ENCODE measurements at regions not wholly inside any gene's neighbourhood (a gene's known extent, or its start where the extent isn't known, plus 50 kb on each side); places are given as distances from the start of the nearest gene placed in this dataset.

DNA sequence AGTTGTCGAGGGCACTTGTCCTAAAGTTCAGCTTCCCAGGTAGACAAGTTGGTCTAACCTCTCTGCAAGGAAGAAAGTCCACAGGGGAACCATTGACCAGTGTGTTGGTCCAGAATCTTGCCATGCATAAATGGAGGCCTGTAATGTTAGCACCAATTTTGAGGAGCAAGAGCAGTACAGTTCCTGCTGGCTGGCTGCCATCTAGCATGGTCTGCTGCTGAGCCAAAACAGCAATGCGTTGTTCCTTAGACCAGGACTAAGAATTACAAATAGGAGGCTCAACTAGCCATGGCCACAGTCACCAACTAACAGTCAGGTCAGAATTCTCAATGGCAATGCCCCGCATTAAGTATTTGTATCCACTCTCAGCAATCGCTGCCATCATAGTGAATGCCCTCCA is 72.8 kb upstream of the WIPF1 start:
- H4K20me1 ChIP-seq (ENCODE audit: control insufficient read depth, extremely low read depth, insufficient read depth, low read length): no peaks in the 10 kb centered on the region
- H3K4me1 ChIP-seq (ENCODE audit: control insufficient read depth, extremely low read depth, insufficient read depth, low read length): no peaks in the 10 kb centered on the region
- H3K27me3 ChIP-seq (ENCODE audit: control insufficient read depth, insufficient read depth, low read length): no peaks in the 10 kb centered on the region
- no peak overlapping the region for H3K9ac ChIP-seq (ENCODE audit: insufficient read depth, low read length)
- no peak overlapping the region for H3K4me2 ChIP-seq (ENCODE audit: extremely low read depth, insufficient read depth, low read length)
- no peaks in the 10 kb centered on the region for H3K36me3 ChIP-seq (ENCODE audit: control insufficient read depth, insufficient read depth, low read length)
- H3K79me2 ChIP-seq (ENCODE audit: control insufficient read depth, insufficient read depth, low read length): no peaks in the 10 kb centered on the region
- TF ChIP-seq, protein P1, sequence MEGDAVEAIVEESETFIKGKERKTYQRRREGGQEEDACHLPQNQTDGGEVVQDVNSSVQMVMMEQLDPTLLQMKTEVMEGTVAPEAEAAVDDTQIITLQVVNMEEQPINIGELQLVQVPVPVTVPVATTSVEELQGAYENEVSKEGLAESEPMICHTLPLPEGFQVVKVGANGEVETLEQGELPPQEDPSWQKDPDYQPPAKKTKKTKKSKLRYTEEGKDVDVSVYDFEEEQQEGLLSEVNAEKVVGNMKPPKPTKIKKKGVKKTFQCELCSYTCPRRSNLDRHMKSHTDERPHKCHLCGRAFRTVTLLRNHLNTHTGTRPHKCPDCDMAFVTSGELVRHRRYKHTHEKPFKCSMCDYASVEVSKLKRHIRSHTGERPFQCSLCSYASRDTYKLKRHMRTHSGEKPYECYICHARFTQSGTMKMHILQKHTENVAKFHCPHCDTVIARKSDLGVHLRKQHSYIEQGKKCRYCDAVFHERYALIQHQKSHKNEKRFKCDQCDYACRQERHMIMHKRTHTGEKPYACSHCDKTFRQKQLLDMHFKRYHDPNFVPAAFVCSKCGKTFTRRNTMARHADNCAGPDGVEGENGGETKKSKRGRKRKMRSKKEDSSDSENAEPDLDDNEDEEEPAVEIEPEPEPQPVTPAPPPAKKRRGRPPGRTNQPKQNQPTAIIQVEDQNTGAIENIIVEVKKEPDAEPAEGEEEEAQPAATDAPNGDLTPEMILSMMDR (conservative IDR thresholded peaks at IDR 0.05 in 1 of 2, IDR thresholded peaks at IDR 0.05 in 1 of 2; ENCODE audit: low read depth in 1 of 2, low read length in 2 of 2): no peak
- no peak for TF ChIP-seq EZH2 (IDR thresholded peaks at IDR 0.05; ENCODE audit: low read length, missing control alignments)
- no peak overlapping the region for H3K27ac ChIP-seq (ENCODE audit: insufficient read depth, low read length)
- H2AFZ ChIP-seq (ENCODE audit: low read length): no peak overlapping the region
- no peaks in the 10 kb centered on the region for H3K9me3 ChIP-seq (ENCODE audit: control insufficient read depth, insufficient read depth, low read depth, low read length)
- no peak overlapping the region for H3K4me3 ChIP-seq (replicated peaks in 1 of 4; ENCODE audit: control extremely low read depth in 1 of 4, insufficient read depth in 1 of 4, low read depth in 3 of 4, low read length in 4 of 4)
- DNase-seq (ENCODE audit: low read depth in 2 of 2): no peak

DNA sequence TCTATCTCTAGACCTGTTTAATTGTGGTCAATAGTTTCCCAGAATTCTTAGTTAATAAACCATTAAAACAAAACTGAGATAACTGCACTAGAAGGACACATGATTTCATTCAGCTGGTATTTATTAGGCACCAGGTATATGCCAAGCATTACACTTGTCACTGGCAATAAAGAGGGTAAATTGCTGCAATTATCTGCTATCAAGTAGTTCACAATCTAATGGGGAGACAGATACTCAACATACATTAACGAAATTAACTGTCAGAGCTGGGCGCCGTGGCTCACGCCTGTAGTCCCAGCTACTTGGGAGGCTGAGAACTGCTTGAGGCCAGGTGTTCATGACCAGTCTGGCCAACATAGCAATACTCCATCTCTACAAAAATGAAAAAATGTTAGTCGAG is 71.7 kb upstream of the WIPF1 start:
- Histone ChIP-seq H3K9ac (ENCODE audit: insufficient read depth, low read length) (no peak overlapping the region), H3K79me2 (ENCODE audit: control insufficient read depth, insufficient read depth, low read length) (no peaks in the 10 kb centered on the region), H3K9me3 (ENCODE audit: control insufficient read depth, insufficient read depth, low read depth, low read length) (no peaks in the 10 kb centered on the region), H4K20me1 (ENCODE audit: control insufficient read depth, extremely low read depth, insufficient read depth, low read length) (no peaks in the 10 kb centered on the region), H2AFZ (ENCODE audit: low read length) (no peak overlapping the region), H3K36me3 (ENCODE audit: control insufficient read depth, insufficient read depth, low read length) (no peaks in the 10 kb centered on the region), H3K27ac (ENCODE audit: insufficient read depth, low read length) (no peak overlapping the region), H3K4me2 (ENCODE audit: extremely low read depth, insufficient read depth, low read length) (no peak overlapping the region), H3K4me3 (replicated peaks in 1 of 4; ENCODE audit: control extremely low read depth in 1 of 4, insufficient read depth in 1 of 4, low read depth in 3 of 4, low read length in 4 of 4) (no peak overlapping the region), H3K27me3 (ENCODE audit: control insufficient read depth, insufficient read depth, low read length) (no peaks in the 10 kb centered on the region), H3K4me1 (ENCODE audit: control insufficient read depth, extremely low read depth, insufficient read depth, low read length) (peaks cover 2% of the 10 kb centered on the region)
- TF ChIP-seq, protein P1 (conservative IDR thresholded peaks at IDR 0.05 in 1 of 2, IDR thresholded peaks at IDR 0.05 in 1 of 2; ENCODE audit: low read depth in 1 of 2, low read length in 2 of 2): no peak
- no peak for TF ChIP-seq EZH2 (IDR thresholded peaks at IDR 0.05; ENCODE audit: low read length, missing control alignments)
- DNase-seq (ENCODE audit: low read depth in 2 of 2): no peak

DNA sequence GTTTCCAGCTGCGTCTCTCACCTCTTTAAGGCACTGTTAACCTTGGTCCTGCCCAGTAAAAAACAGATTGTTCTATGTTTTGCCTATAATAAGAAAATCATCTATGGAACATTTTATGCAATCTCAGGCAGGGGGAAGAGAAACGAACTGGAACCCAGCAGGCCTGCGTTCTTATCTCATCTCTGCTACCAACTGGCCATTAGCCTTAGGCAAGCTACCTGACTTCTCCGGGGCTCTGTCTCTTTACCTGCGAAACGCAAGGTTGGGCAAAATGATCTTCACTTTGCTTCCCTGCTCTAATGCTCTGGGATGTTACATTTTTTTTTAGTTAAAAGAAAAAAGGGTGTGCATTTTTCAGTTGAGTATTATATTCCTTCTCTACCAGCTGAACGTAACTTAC is 70.5 kb upstream of the WIPF1 start:
- Histone ChIP-seq H3K36me3 (ENCODE audit: control insufficient read depth, insufficient read depth, low read length) (no peaks in the 10 kb centered on the region), H2AFZ (ENCODE audit: low read length) (no peak overlapping the region), H3K9ac (ENCODE audit: insufficient read depth, low read length) (no peak overlapping the region), H3K27me3 (ENCODE audit: control insufficient read depth, insufficient read depth, low read length) (no peaks in the 10 kb centered on the region), H3K27ac (ENCODE audit: insufficient read depth, low read length) (no peak overlapping the region), H3K4me2 (ENCODE audit: extremely low read depth, insufficient read depth, low read length) (no peak overlapping the region), H3K4me3 (replicated peaks in 1 of 4; ENCODE audit: control extremely low read depth in 1 of 4, insufficient read depth in 1 of 4, low read depth in 3 of 4, low read length in 4 of 4) (no peak overlapping the region), H4K20me1 (ENCODE audit: control insufficient read depth, extremely low read depth, insufficient read depth, low read length) (no peaks in the 10 kb centered on the region), H3K4me1 (ENCODE audit: control insufficient read depth, extremely low read depth, insufficient read depth, low read length) (peaks cover 7% of the 10 kb centered on the region), H3K9me3 (ENCODE audit: control insufficient read depth, insufficient read depth, low read depth, low read length) (no peaks in the 10 kb centered on the region), H3K79me2 (ENCODE audit: control insufficient read depth, insufficient read depth, low read length) (no peaks in the 10 kb centered on the region)
- DNase-seq (ENCODE audit: low read depth in 2 of 2): no peak
- TF ChIP-seq, protein P1 (conservative IDR thresholded peaks at IDR 0.05 in 1 of 2, IDR thresholded peaks at IDR 0.05 in 1 of 2; ENCODE audit: low read depth in 1 of 2, low read length in 2 of 2): no peak
- TF ChIP-seq EZH2 (IDR thresholded peaks at IDR 0.05; ENCODE audit: low read length, missing control alignments): no peak
